ENCODE measurements at regions not wholly inside any gene's neighbourhood (a gene's known extent, or its start where the extent isn't known, plus 50 kb on each side); places are given as distances from the start of the nearest gene placed in this dataset.

- Mint-ChIP-seq H3K27ac (no peak overlapping the region), H3K27me3 (no peaks in the 10 kb centered on the region), H3K4me3 (no peak overlapping the region), H3K4me1 (no peaks in the 10 kb centered on the region), H3K36me3 (ENCODE audit: low read depth) (no peaks in the 10 kb centered on the region), H3K9me3 (no peaks in the 10 kb centered on the region)
- POLR2A ChIA-PET: no interaction called here
- CTCF ChIA-PET: no interaction called here
- DNase-seq: no peak
These were observed 406.2 kb downstream of the MBD2 start for GRCh38 chr18:53817976-53818950.

GRCh38 chr18:53800171-53800570, 424.3 kb downstream of the MBD2 start:
- ChIA-PET CTCF (no interaction called here), POLR2A (no interaction called here)
- Mint-ChIP-seq H3K27ac (no peak overlapping the region), H3K4me3 (no peak overlapping the region), H3K27me3 (no peaks in the 10 kb centered on the region), H3K36me3 (ENCODE audit: low read depth) (no peaks in the 10 kb centered on the region), H3K4me1 (no peaks in the 10 kb centered on the region), H3K9me3 (peaks cover 6% of the 10 kb centered on the region)
- DNase-seq: no peak

DNA sequence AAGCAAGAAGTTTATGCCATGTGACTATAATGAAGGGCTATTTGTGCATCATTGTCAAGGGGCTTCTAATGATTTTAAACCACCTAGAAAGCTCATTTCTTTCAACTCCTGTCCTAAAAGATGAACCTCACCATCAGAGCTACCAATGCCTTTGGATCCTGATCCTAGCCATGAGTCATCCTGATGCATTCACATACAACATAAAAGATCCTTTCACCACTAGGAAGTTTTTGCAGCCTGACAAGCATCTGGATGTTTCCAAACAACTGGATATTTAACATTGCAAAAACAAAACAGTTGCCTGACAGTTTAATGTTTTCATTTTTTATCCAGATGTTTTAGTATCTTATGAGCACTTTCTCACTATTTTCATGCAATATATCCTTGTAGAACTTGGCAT, 425.3 kb downstream of the MBD2 start:
- Mint-ChIP-seq H3K27me3 (no peaks in the 10 kb centered on the region), H3K4me3 (no peak overlapping the region), H3K4me1 (no peaks in the 10 kb centered on the region), H3K9me3 (peaks cover 6% of the 10 kb centered on the region), H3K27ac (no peak overlapping the region), H3K36me3 (ENCODE audit: low read depth) (no peaks in the 10 kb centered on the region)
- ChIA-PET POLR2A (no interaction called here), CTCF (no interaction called here)
- DNase-seq: no peak

- Mint-ChIP-seq H3K36me3 (ENCODE audit: low read depth) (no peaks in the 10 kb centered on the region), H3K4me1 (no peaks in the 10 kb centered on the region), H3K9me3 (peaks cover 6% of the 10 kb centered on the region), H3K27ac (no peak overlapping the region), H3K4me3 (no peak overlapping the region), H3K27me3 (no peaks in the 10 kb centered on the region)
- no peak for DNase-seq
- POLR2A ChIA-PET: no interaction called here
- CTCF ChIA-PET: no interaction called here
These were observed 426.0 kb downstream of the MBD2 start for GRCh38 chr18:53798516-53798915.

DNA sequence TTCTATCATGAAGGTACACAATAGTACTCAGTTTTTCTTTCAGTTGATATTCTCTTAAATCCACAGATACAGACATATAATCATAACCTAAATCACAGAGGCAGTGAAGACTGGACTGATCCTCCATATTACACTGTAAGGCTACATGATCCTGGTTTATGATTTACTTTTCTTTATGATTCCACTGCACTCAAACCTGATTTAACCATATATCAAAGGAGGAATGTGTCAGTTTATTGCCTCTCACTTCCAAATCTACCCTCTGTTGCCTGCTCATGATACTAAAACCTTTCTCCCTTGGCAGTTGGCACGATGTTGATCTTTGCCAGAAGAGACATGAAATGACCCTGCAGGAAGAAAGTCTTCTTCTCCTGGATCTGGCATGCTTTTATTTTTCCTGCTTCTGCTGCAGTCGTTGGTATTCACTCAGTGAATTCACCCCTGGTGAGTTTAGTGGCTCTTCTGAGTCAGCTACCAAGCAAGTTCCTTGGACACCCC, 426.4 kb downstream of the MBD2 start:
- Mint-ChIP-seq H3K4me1 (no peaks in the 10 kb centered on the region), H3K27ac (no peak overlapping the region), H3K9me3 (peaks cover 6% of the 10 kb centered on the region), H3K36me3 (ENCODE audit: low read depth) (no peaks in the 10 kb centered on the region), H3K4me3 (no peak overlapping the region), H3K27me3 (no peaks in the 10 kb centered on the region)
- POLR2A ChIA-PET: no interaction called here
- DNase-seq: no peak
- CTCF ChIA-PET: no interaction called here

DNA sequence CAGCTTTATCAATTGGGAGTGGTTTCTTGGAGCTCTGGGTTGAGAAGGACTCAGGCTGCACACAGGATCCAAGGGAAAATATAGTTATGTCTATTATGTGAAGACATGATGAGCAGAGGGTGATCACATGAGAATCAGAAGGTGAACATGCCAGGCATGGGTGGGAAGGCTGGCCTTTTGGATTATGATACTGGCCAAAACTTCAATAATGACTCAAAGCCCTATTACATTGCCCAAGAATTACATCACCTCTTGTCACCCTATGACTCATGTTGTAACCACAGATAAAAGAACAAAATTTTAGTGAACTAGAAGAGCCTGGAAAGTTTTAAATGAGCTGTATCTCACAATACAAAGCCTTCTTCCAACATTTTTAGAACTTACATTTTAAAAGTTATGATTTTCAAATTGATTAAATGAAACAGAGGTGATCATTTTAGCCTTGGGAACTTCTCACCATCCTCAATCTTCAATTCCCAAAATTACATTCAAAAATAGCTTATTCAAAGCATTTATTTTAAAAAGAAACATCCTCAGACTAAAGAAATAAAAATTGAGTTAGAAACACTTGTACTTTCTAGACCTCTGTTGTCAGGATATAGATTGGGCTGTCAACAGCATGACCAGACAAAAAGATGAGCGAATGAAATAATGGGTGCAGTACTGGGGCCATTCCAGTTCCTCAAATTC, 428.3 kb downstream of the MBD2 start:
- Mint-ChIP-seq H3K4me1 (no peaks in the 10 kb centered on the region), H3K27me3 (no peaks in the 10 kb centered on the region), H3K36me3 (ENCODE audit: low read depth) (no peaks in the 10 kb centered on the region), H3K27ac (no peak overlapping the region), H3K9me3 (peaks cover 6% of the 10 kb centered on the region), H3K4me3 (no peak overlapping the region)
- ChIA-PET CTCF (interaction anchor here (0.5 kb wide), 1 partner anchor 1108 kb away, joined by 3 read pairs; no protein-coding TSS in a partner anchor), POLR2A (no interaction called here)
- DNase-seq: no peak

GRCh38 chr18:53795610-53796009, 428.9 kb downstream of the MBD2 start:
- H3K36me3 Mint-ChIP-seq (ENCODE audit: low read depth): no peaks in the 10 kb centered on the region
- H3K4me1 Mint-ChIP-seq: no peaks in the 10 kb centered on the region
- H3K4me3 Mint-ChIP-seq: no peak overlapping the region
- H3K27ac Mint-ChIP-seq: no peak overlapping the region
- peaks cover 6% of the 10 kb centered on the region for H3K9me3 Mint-ChIP-seq
- ChIA-PET CTCF (interaction anchor here (0.5 kb wide), 1 partner anchor 1107 kb away, joined by 3 read pairs; no protein-coding TSS in a partner anchor), POLR2A (no interaction called here)
- H3K27me3 Mint-ChIP-seq: no peaks in the 10 kb centered on the region
- DNase-seq: no peak

GRCh38 chr18:53795061-53795460, 429.4 kb downstream of the MBD2 start:
- no peak for DNase-seq
- Mint-ChIP-seq H3K27me3 (no peaks in the 10 kb centered on the region), H3K4me3 (no peak overlapping the region), H3K36me3 (ENCODE audit: low read depth) (no peaks in the 10 kb centered on the region), H3K27ac (no peak overlapping the region), H3K4me1 (no peaks in the 10 kb centered on the region), H3K9me3 (peaks cover 4% of the 10 kb centered on the region)
- ChIA-PET POLR2A (no interaction called here), CTCF (no interaction called here)

GRCh38 chr18:53792762-53793161, 431.7 kb downstream of the MBD2 start:
- Mint-ChIP-seq H3K4me1 (no peaks in the 10 kb centered on the region), H3K36me3 (ENCODE audit: low read depth) (no peaks in the 10 kb centered on the region)
- POLR2A ChIA-PET: no interaction called here

DNA sequence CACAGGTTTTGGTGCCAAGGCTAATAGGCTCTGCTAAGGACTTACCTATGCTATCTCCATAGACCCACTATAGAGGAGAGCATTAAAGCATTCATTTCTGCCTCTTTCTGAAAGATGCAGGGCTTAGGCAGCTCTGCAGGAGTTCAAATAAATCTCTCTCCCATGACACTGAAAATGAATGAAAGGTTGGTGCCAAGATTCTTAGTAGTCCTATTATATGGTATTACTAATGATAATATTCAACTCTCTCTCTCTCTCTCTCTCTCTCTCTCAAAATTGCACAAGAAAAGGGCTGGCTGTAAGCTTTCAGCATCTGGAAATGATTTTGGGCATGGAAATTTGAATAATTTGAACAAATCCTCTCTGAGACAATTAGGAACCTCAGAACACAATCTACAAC, 433.7 kb downstream of the MBD2 start:
- no peak for DNase-seq
- ChIA-PET CTCF (no interaction called here), POLR2A (no interaction called here)
- H3K36me3 Mint-ChIP-seq (ENCODE audit: low read depth): no peaks in the 10 kb centered on the region
- H3K27ac Mint-ChIP-seq: no peak overlapping the region
- H3K27me3 Mint-ChIP-seq: no peaks in the 10 kb centered on the region
- H3K4me3 Mint-ChIP-seq: no peak overlapping the region
- peaks cover 4% of the 10 kb centered on the region for H3K9me3 Mint-ChIP-seq
- no peaks in the 10 kb centered on the region for H3K4me1 Mint-ChIP-seq

More at GRCh38 chr18:53792762-53793161, 431.7 kb downstream of the MBD2 start:
- H3K27ac Mint-ChIP-seq: no peak overlapping the region
- no peak overlapping the region for H3K4me3 Mint-ChIP-seq
- no peak for DNase-seq
- CTCF ChIA-PET: interaction anchor here (0.7 to 1.0 kb wide), 2 partner anchors 8 to 26 kb away, joined by 3 to 4 read pairs; no protein-coding TSS in a partner anchor
- peaks cover 4% of the 10 kb centered on the region for H3K9me3 Mint-ChIP-seq
- H3K27me3 Mint-ChIP-seq: no peaks in the 10 kb centered on the region

- no peaks in the 10 kb centered on the region for H3K4me1 Mint-ChIP-seq
- H3K27me3 Mint-ChIP-seq: no peaks in the 10 kb centered on the region
- POLR2A ChIA-PET: no interaction called here
- CTCF ChIA-PET: no interaction called here
- no peaks in the 10 kb centered on the region for H3K36me3 Mint-ChIP-seq (ENCODE audit: low read depth)
- no peak overlapping the region for H3K27ac Mint-ChIP-seq
- no peaks in the 10 kb centered on the region for H3K9me3 Mint-ChIP-seq
- H3K4me3 Mint-ChIP-seq: no peak overlapping the region
- DNase-seq: no peak
These were observed 434.9 kb downstream of the MBD2 start for GRCh38 chr18:53789376-53790247.

DNA sequence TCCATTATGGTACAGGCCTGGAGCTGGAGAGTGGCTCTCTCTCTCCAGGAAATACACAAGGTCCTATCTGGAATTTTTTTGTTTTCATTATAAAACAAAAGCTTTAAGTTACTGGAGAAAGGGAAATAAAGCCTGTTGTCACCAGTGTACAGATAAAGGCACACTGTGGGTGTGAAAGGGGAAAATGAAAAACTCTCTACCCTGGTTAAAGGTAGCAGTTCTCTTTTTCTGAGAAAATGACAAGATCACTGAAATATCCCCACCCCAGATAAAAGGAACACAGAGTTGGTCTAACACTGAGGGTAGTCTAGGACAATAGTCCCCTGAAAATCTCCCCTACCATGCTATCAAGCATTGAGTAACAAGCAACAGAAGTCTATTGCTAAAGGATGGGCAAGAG, 438.7 kb downstream of the MBD2 start:
- H3K4me3 Mint-ChIP-seq: no peak overlapping the region
- no peaks in the 10 kb centered on the region for H3K9me3 Mint-ChIP-seq
- no peak for DNase-seq
- H3K27ac Mint-ChIP-seq: no peak overlapping the region
- ChIA-PET POLR2A (no interaction called here), CTCF (interaction anchor here (1.8 kb wide), 1 partner anchor 8 kb away, joined by 4 read pairs; no protein-coding TSS in a partner anchor)
- no peaks in the 10 kb centered on the region for H3K27me3 Mint-ChIP-seq
- H3K4me1 Mint-ChIP-seq: no peaks in the 10 kb centered on the region
- no peaks in the 10 kb centered on the region for H3K36me3 Mint-ChIP-seq (ENCODE audit: low read depth)

Measured in activated CD4-positive, alpha-beta T cell treated with anti-CD3 and anti-CD28 coated beads, Interleukin-2, amount 10 ng/mL, durations not matched to agents 7 days and 5 days (primary cell).